Small intestine (tissue), 7 donors: ENCODE measurements at regions not wholly inside any gene's neighbourhood (a gene's known extent, or its start where the extent isn't known, plus 50 kb on each side); places are given as distances from the start of the nearest gene placed in this dataset.

Experiments
- DNase-seq, 2 donors: peaks; one replicate each; pipeline versions ENCODE4 v3.0.0 to v3.0.0-alpha.2; 2013
- FAIRE-seq: peaks from 2 replicates; lab custom pipeline; 2012; peaks lifted over from hg19 to GRCh38; lab: Jason Lieb, UNC
- H3K27ac ChIP-seq, 3 donors: one replicate each; pipeline ENCODE4 v1.5.1; 2013; ENCODE audit warnings: low read length in 2 of 3, mild to moderate bottlenecking in 2 of 3, control low read depth in 1 of 3, inconsistent platforms in 1 of 3, low read depth in 1 of 3, moderate library complexity in 1 of 3
- H3K27me3 ChIP-seq, 3 donors: one replicate each; pipeline ENCODE4 v1.6.1; 2013; ENCODE audit warnings: low read length in 3 of 3, inconsistent platforms in 1 of 3; ENCODE audit not compliant: control insufficient read depth in 3 of 3, insufficient read depth in 3 of 3
- H3K36me3 ChIP-seq, 3 donors: one replicate each; pipeline ENCODE4 v1.6.1; 2013; ENCODE audit warnings: low read length in 3 of 3, inconsistent platforms in 1 of 3, low read depth in 1 of 3, mild to moderate bottlenecking in 1 of 3, moderate library complexity in 1 of 3; ENCODE audit not compliant: control insufficient read depth in 3 of 3, insufficient read depth in 2 of 3
- H3K4me1 ChIP-seq, 3 donors: one replicate each; pipeline ENCODE4 v1.6.1; 2013; ENCODE audit warnings: low read length in 2 of 3, inconsistent platforms in 1 of 3, low read depth in 1 of 3, mild to moderate bottlenecking in 1 of 3, moderate library complexity in 1 of 3; ENCODE audit not compliant: control insufficient read depth in 3 of 3, insufficient read depth in 2 of 3
- H3K4me3 ChIP-seq, 3 donors: one replicate each; pipeline ENCODE4 v1.5.1; 2013; ENCODE audit warnings: low read length in 3 of 3, control low read depth in 1 of 3, inconsistent platforms in 1 of 3, low read depth in 1 of 3, mild to moderate bottlenecking in 1 of 3, moderate library complexity in 1 of 3
- H3K9me3 ChIP-seq, 2 donors: one replicate each; pipeline ENCODE4 v1.6.1; 2013; ENCODE audit warnings: low read depth in 1 of 2, low read length in 1 of 2; ENCODE audit not compliant: control insufficient read depth in 2 of 2, insufficient read depth in 1 of 2
- whole genome bisulfite sequencing, 3 donors: extraction: QIAGEN DNeasy Blood & Tissue Kit; methylation state at CpG; one replicate each; pipeline ENCODE4 v1.1.7; 2013; 5-methylcytosine and 5-hydroxymethylcytosine counted together
- donor health status: healthy with polysubstance abuse.
- donor health status: control.
- donor health status: control.
- donor health status: Bipolar disorder and iron deficiency.
- donor health status: healthy.

DNA sequence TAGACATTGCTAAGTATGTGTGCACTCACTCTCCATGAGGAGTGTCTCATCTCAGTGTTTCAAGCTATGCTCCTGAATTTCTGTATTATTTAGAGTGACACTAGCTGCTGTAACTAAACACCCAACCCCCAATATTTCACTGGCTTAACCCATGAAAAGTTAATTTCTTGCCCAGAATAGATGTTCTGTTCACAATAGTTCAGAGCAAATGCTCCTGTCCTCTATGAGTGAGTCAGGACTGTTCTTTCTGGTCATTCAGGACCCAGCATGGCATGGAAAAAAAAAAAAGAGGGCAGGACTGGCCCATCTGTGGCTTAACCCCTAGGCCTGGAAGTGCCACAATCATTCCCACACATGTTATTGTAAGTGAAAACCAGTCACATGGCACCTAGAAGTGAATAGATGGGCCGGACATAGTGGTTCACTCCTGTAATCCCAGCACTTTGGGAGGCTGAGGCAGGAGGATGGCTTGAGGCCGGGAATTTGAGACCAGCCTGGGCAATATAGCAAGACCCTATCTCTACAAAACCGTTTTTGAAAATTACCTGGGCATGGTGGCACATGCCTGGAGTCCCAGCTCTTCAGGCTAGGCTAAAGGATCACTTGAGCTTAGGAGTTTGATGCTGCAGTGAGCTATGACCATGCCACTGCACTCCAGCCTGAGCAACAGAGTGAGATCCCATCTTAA is 663.6 kb downstream of the IRS1 start:
- WGBS, 3 donors, result 47 to 83% (median 55%) methylated on average over 3 of the region's 3 CpGs
- FAIRE-seq (no peak), DNase-seq (no peak)
- no peak overlapping the region for H3K27ac ChIP-seq
- no peaks in the 10 kb centered on the region for H3K36me3 ChIP-seq
- H3K4me3 ChIP-seq, result no peak overlapping the region
- peaks cover 0 to 16% (median 0%) of the 10 kb centered on the region in 3 donors for H3K4me1 ChIP-seq
- H3K9me3 ChIP-seq, result no peaks in the 10 kb centered on the region
- no peaks in the 10 kb centered on the region for H3K27me3 ChIP-seq

DNA sequence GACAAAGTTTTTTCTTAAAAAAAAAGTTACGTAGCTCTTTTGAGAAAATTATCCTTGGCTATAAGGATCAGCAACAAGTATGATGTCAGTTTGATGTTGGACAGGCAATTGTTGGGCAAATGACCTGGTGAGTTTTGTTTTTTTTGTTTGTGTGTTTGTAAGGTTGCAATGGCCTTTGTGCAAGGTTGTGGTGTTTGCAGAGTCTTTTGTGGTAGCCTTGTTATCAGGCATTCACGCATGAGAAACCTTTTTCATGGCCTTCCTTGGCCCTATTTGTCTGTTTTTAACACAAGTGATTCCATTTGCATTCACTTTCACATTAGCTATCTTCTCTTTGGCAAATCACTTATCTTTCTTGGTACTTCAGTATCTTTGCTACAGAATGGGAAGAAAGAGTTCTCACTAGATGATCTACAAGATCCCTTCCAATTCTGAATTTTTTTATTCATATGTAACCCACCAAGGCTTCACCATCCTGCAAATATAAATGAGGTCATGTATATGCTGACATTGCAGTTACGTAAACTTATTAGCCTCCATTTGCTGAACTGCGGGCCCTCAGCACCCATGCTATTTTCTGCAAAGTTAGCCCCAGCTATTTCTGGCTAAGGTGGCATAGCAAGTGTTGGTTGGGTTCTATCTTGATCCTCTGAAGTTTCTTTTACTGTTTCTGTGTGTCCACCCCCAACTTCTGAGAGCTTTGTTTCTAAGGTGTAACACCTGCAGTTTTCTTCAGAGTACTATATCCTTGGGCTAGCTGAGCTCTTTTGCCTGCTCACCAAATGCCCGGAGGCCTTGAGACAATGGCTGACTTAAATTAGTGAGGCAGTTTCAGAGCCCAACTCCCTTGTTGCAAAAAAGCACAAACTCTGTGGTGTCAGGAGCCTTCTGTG is 667.1 kb downstream of the IRS1 start:
- Histone ChIP-seq H3K27ac (no peak overlapping the region), H3K4me3 (no peak overlapping the region), H3K36me3 (no peaks in the 10 kb centered on the region), H3K4me1 (peaks cover 0 to 14% (median 0%) of the 10 kb centered on the region in 3 donors), H3K9me3 (no peaks in the 10 kb centered on the region), H3K27me3 (no peaks in the 10 kb centered on the region)
- FAIRE-seq, result no peak
- WGBS, 3 donors, result 83 to 91% (median 85%) methylated on average over 5 of the region's 5 CpGs
- no peak for DNase-seq

- FAIRE-seq (no peak), DNase-seq (no peak)
- no peak overlapping the region for H3K27ac ChIP-seq
- peaks cover 0 to 5% (median 0%) of the 10 kb centered on the region in 3 donors for H3K4me1 ChIP-seq
- 52 to 79% (median 79%) methylated on average over 2 of the region's 2 CpGs for WGBS, 3 donors
- H3K36me3 ChIP-seq, result no peaks in the 10 kb centered on the region
- no peaks in the 10 kb centered on the region for H3K9me3 ChIP-seq
- no peak overlapping the region for H3K4me3 ChIP-seq
- H3K27me3 ChIP-seq, result no peaks in the 10 kb centered on the region
Measured at GRCh38 chr2:226131299-226131784, 668.3 kb downstream of the IRS1 start.

DNA sequence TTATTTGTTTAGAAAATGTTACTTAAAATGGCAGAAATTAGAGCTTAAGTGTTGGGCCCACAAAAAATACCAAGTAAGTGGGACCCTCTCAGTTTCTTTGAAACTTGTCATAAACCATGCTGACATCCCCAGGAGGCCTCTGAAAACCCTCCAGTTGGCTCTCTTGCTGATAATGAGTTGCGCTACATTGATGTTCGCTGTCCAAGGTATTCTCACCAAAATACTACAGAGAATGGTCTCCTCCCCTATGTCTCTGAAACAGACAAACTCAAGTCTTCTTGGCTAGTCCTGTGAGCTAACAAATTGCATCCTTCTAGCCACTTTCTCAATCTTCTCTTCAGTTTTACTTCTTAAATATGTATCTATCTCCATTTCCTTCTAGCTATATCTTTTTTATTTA is 669.4 kb downstream of the IRS1 start:
- Histone ChIP-seq H3K27me3 (no peaks in the 10 kb centered on the region), H3K36me3 (no peaks in the 10 kb centered on the region), H3K4me1 (no peaks in the 10 kb centered on the region), H3K9me3 (no peaks in the 10 kb centered on the region), H3K4me3 (no peak overlapping the region), H3K27ac (no peak overlapping the region)
- DNase-seq, result no peak
- no peak for FAIRE-seq
- 49 to 74% (median 61%) methylated on average over 2 of the region's 2 CpGs for WGBS, 3 donors

- H3K4me3 ChIP-seq, result no peak overlapping the region
- DNase-seq (no peak), FAIRE-seq (no peak)
- no peaks in the 10 kb centered on the region for H3K27me3 ChIP-seq
- 76 to 86% (median 85%) methylated on average over 1 of the region's 1 CpG for WGBS, 3 donors
- no peaks in the 10 kb centered on the region for H3K9me3 ChIP-seq
- H3K36me3 ChIP-seq, result no peaks in the 10 kb centered on the region
- no peak overlapping the region for H3K27ac ChIP-seq
- H3K4me1 ChIP-seq, result no peaks in the 10 kb centered on the region
Measured at GRCh38 chr2:226127682-226128081, 671.9 kb downstream of the IRS1 start.

DNA sequence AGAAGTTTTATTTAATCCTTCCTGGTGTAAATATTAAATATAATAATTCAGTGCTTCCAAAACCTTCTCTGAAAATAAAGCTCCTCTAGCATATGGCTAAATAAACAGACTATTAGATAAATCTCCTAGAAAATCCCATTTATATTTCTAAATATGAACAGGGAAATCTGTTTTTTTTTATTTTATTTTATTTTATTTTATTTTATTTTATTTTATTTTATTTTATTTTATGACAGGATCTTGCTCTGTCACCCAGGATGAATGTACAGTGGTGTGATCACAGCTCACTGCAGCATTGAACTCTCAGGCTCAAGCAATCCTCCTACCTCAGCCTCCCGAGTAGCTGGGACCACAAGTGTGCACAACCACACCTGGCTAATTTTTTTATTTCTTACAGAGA is 673.5 kb downstream of the IRS1 start:
- Histone ChIP-seq H3K9me3 (no peaks in the 10 kb centered on the region), H3K4me1 (no peaks in the 10 kb centered on the region), H3K36me3 (no peaks in the 10 kb centered on the region), H3K4me3 (no peak overlapping the region), H3K27me3 (no peaks in the 10 kb centered on the region), H3K27ac (no peak overlapping the region)
- DNase-seq (no peak), FAIRE-seq (no peak)
- WGBS, 3 donors, result 65 to 92% (median 77%) methylated on average over 1 of the region's 1 CpG

DNA sequence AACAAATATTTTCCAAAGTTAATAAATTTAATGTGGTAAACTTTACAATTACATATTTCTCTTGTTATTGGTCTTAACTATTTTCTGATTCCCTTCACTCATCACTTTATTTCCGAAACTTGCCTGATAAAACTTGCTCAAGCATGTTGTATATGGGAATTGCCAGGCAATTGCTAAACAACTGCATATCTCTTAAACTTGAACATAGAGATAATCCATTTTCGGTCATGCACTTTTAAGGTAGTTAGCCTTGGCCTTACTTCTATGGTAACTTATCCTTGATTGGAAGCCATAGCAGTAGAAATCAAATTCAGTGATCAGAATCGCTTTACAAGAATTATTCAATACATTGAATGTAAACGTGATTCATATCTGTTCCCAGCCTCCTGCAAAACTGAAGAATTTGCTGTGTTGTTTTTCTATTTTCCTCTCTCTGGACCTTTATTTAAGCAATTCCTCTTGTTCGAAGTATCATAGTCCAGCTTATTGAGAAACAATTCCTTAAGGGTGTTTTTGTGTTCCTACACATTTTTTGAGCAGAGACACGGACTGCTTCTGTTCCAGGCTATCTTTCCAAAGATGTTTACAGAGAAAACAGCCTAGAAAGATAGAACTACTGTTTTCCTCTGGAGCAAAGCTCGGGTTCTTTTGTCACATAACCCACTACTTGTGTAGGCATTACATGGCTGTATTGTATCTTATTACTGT is 674.3 kb downstream of the IRS1 start:
- FAIRE-seq, result no peak
- DNase-seq, result no peak
- 69 to 76% (median 69%) methylated on average over 7 of the region's 7 CpGs for WGBS, 3 donors

GRCh38 chr2:226124548-226125011 is 675.0 kb downstream of the IRS1 start:
- no peak overlapping the region for H3K27ac ChIP-seq
- no peaks in the 10 kb centered on the region for H3K9me3 ChIP-seq
- H3K27me3 ChIP-seq, result no peaks in the 10 kb centered on the region
- H3K4me1 ChIP-seq, result no peaks in the 10 kb centered on the region
- no peak overlapping the region for H3K4me3 ChIP-seq
- WGBS, 3 donors, result 53 to 57% (median 54%) methylated on average over 2 of the region's 2 CpGs
- no peak for FAIRE-seq
- H3K36me3 ChIP-seq, result no peaks in the 10 kb centered on the region
- no peak for DNase-seq

More for the DNA sequence above, 674.3 kb downstream of the IRS1 start:
- Histone ChIP-seq H3K4me1 (no peaks in the 10 kb centered on the region), H3K4me3 (no peak overlapping the region), H3K27ac (no peak overlapping the region), H3K27me3 (no peaks in the 10 kb centered on the region), H3K36me3 (no peaks in the 10 kb centered on the region), H3K9me3 (no peaks in the 10 kb centered on the region)
